Coronary artery (tissue), 2 donors: ENCODE measurements at regions not wholly inside any gene's neighbourhood (a gene's known extent, or its start where the extent isn't known, plus 50 kb on each side); places are given as distances from the start of the nearest gene placed in this dataset.
"Not testable (repeated sequence)": the region's sequence is repeated elsewhere in the genome, so short reads cannot be mapped to it uniquely, and the experiment has no call there.

ENCODE experiments used
- DNase-seq: peaks from one replicate; pipeline ENCODE4 v3.0.0-alpha.2; 2017; ENCODE audit warnings: low spot score
- H3K27ac ChIP-seq, 2 donors: fragments of 200-600 bp; sonication (generic); one replicate each; pipeline ENCODE4 v1.5.1; 2016 to 2019
- H3K4me3 ChIP-seq: fragments of 200-600 bp; sonication (generic); 2 replicates; pipeline ENCODE4 v1.5.1; 2016; ENCODE audit warnings: mild to moderate bottlenecking, moderate library complexity
- TF ChIP-seq, protein P1 (sequence below): fragments of 200-600 bp; sonication (generic); IDR thresholded peaks from one replicate; pipeline ENCODE4 v1.5.1; 2019; ENCODE audit warnings: antibody characterized with exemption

- Histone ChIP-seq H3K4me3 (no peak overlapping the region), H3K27ac (no peak overlapping the region)
- no peak for DNase-seq
- TF ChIP-seq, protein P1, sequence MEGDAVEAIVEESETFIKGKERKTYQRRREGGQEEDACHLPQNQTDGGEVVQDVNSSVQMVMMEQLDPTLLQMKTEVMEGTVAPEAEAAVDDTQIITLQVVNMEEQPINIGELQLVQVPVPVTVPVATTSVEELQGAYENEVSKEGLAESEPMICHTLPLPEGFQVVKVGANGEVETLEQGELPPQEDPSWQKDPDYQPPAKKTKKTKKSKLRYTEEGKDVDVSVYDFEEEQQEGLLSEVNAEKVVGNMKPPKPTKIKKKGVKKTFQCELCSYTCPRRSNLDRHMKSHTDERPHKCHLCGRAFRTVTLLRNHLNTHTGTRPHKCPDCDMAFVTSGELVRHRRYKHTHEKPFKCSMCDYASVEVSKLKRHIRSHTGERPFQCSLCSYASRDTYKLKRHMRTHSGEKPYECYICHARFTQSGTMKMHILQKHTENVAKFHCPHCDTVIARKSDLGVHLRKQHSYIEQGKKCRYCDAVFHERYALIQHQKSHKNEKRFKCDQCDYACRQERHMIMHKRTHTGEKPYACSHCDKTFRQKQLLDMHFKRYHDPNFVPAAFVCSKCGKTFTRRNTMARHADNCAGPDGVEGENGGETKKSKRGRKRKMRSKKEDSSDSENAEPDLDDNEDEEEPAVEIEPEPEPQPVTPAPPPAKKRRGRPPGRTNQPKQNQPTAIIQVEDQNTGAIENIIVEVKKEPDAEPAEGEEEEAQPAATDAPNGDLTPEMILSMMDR = no peak
These were observed 342.2 kb upstream of the ZNF608 start for GRCh38 chr5:125088522-125089105.

- H3K4me3 ChIP-seq, H3K27ac ChIP-seq, DNase-seq: not testable (repeated sequence)
These were observed 345.7 kb upstream of the ZNF608 start for GRCh38 chr5:125092138-125092537.

DNA sequence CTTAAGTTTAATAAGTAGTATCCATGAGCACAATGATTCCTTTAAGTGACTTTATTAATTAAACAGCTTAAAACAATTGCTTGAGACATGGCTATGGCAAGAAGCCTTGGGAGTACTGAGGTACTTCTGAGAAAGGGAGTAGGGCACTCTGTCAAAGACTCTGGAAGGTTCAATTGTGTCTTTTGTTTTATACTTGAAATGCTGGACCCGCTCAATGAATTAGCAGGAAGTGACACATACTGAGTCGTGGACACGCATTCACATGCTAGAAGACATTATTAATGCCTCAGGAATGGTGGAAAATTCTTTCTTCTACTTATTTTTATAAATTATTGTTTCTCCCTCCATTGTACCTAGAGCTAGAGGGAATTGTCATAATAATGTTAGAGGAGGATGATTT is 347.3 kb upstream of the ZNF608 start:
- no peak for DNase-seq
- TF ChIP-seq, protein P1 = no peak
- Histone ChIP-seq H3K27ac (no peak overlapping the region), H3K4me3 (no peak overlapping the region)

- DNase-seq = no peak
- TF ChIP-seq, protein P1 = no peak
- Histone ChIP-seq H3K27ac (no peak overlapping the region), H3K4me3 (no peak overlapping the region)
These were observed 353.9 kb upstream of the ZNF608 start for GRCh38 chr5:125100342-125100741.

GRCh38 chr5:125100951-125101350 is 354.5 kb upstream of the ZNF608 start:
- no peak overlapping the region for H3K4me3 ChIP-seq
- TF ChIP-seq, protein P1 = no peak
- DNase-seq = no peak
- no peak overlapping the region for H3K27ac ChIP-seq

- Histone ChIP-seq H3K4me3 (no peak overlapping the region), H3K27ac (no peak overlapping the region)
- TF ChIP-seq, protein P1 = no peak
- no peak for DNase-seq
These were observed 357.0 kb upstream of the ZNF608 start for GRCh38 chr5:125103459-125103858.

DNA sequence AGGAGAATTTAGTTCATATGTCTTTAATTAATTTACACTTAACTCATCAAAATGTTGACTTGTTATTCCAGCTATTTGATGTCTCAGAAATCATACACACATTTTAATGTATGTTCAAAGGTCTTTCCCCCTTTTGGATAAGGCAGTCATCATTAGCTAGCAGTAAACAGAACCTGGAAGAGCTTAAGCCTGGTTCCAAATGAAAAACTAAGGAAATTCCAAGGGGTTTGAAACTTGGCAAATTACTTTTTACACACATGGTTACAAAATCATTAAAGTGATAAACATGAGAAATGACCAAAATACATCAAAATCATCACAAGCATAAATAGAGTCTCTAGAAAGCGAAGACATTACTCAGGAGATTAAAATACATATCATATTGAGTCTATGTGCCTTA is 359.8 kb upstream of the ZNF608 start:
- H3K27ac ChIP-seq = no peak overlapping the region
- TF ChIP-seq, protein P1 = no peak
- H3K4me3 ChIP-seq = no peak overlapping the region
- no peak for DNase-seq

- Histone ChIP-seq H3K4me3 (no peak overlapping the region), H3K27ac (no peak overlapping the region)
- TF ChIP-seq, protein P1 = no peak
- no peak for DNase-seq
These were observed 360.4 kb upstream of the ZNF608 start for GRCh38 chr5:125106881-125107280.
